HEK293T (cell line): ENCODE measurements at regions not wholly inside any gene's neighbourhood (a gene's known extent, or its start where the extent isn't known, plus 50 kb on each side); places are given as distances from the start of the nearest gene placed in this dataset.

ENCODE experiments used
- ARNT ChIP-seq: fragments of 450-650 bp; IDR thresholded peaks from 2 replicates; pipeline ENCODE4 v1.6.1; 2017; ENCODE audit warnings: mild to moderate bottlenecking
- BHLHE40 ChIP-seq: fragments of 450-650 bp; IDR thresholded peaks from 2 replicates; pipeline ENCODE4 v1.6.1; 2016; ENCODE audit warnings: mild to moderate bottlenecking, moderate library complexity, borderline replicate concordance
- ELF4 ChIP-seq: fragments of 450-650 bp; IDR thresholded peaks from 2 replicates; pipeline ENCODE4 v1.6.1; 2017; ENCODE audit warnings: antibody characterized with exemption
- FOXK2 ChIP-seq: fragments of 450-650 bp; IDR thresholded peaks from 2 replicates; pipeline ENCODE4 v1.6.1; 2016; ENCODE audit warnings: mild to moderate bottlenecking
- FOXM1 ChIP-seq: fragments of 450-650 bp; IDR thresholded peaks from 2 replicates; pipeline ENCODE4 v1.6.1; 2017; ENCODE audit warnings: mild to moderate bottlenecking, borderline replicate concordance
- L3MBTL2 ChIP-seq: fragments of 450-650 bp; conservative IDR thresholded peaks from 2 replicates; pipeline ENCODE4 v1.6.1; 2016; ENCODE audit warnings: mild to moderate bottlenecking
- SP1 ChIP-seq: fragments of 450-650 bp; IDR thresholded peaks from 2 replicates; pipeline ENCODE4 v1.6.1; 2017
- SUZ12 ChIP-seq: fragments of 450-650 bp; IDR thresholded peaks from 2 replicates; pipeline ENCODE4 v1.6.1; 2016; ENCODE audit warnings: mild to moderate bottlenecking
- TARDBP ChIP-seq: fragments of 450-650 bp; IDR thresholded peaks from 2 replicates; pipeline ENCODE4 v1.6.1; 2016
- ZNF384 ChIP-seq: fragments of 450-650 bp; IDR thresholded peaks from 2 replicates; pipeline ENCODE4 v1.6.1; 2016
- TF ChIP-seq, protein P1 (sequence below): fragments of 450-650 bp; IDR thresholded peaks from 2 replicates; pipeline ENCODE4 v1.6.1; 2016

DNA sequence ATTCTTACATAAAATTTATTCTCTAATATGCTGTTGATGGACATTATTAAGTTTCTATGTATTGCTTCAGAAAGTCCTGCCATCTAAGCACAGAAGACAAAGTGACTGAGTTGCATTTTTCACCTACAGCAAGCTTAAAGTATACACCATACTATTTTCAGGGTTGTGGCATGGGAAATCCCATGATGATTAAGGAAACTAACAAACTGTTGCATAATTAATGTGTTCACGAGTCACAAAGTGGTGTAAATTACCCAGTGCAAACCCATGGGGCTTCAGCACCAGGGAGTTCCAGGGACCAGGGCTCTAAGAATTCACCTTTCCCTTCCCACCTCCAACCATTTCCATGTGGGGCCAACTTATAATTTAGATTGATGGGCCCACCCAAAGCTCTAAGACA is 81.9 kb upstream of the NR5A2 start:
- TF ChIP-seq, protein P1, sequence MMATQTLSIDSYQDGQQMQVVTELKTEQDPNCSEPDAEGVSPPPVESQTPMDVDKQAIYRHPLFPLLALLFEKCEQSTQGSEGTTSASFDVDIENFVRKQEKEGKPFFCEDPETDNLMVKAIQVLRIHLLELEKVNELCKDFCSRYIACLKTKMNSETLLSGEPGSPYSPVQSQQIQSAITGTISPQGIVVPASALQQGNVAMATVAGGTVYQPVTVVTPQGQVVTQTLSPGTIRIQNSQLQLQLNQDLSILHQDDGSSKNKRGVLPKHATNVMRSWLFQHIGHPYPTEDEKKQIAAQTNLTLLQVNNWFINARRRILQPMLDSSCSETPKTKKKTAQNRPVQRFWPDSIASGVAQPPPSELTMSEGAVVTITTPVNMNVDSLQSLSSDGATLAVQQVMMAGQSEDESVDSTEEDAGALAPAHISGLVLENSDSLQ = no peak
- no peak for TF ChIP-seq BHLHE40
- TF ChIP-seq FOXM1 = no peak
- no peak for TF ChIP-seq ZNF384
- TF ChIP-seq SUZ12 = no peak
- no peak for TF ChIP-seq SP1
- no peak for TF ChIP-seq FOXK2
- TF ChIP-seq TARDBP = no peak
- TF ChIP-seq ARNT = no peak
- TF ChIP-seq ELF4 = no peak
- no peak for TF ChIP-seq L3MBTL2
